Neural cell (in vitro differentiated cells): ENCODE measurements at regions not wholly inside any gene's neighbourhood (a gene's known extent, or its start where the extent isn't known, plus 50 kb on each side); places are given as distances from the start of the nearest gene placed in this dataset.

Experiments
- H2AFZ ChIP-seq: fragments of 200-600, 300-800 bp; sonication (generic), shearing (Covaris generic); 2 replicates; pipeline ENCODE4 v1.6.0; 2014; ENCODE audit warnings: low read depth, mild to moderate bottlenecking, antibody characterized with exemption, low read length, moderate library complexity
- H3F3A ChIP-seq: fragments of 200-600 bp; shearing (Covaris generic); 2 replicates; pipeline ENCODE4 v1.6.1; 2016; ENCODE audit warnings: mild to moderate bottlenecking, moderate library complexity, mixed read lengths, antibody characterized with exemption, low read length; ENCODE audit not compliant: insufficient read depth, poor library complexity, severe bottlenecking
- H3K27ac ChIP-seq: fragments of 200-600, 300-800 bp; sonication (generic), shearing (Covaris generic); 2 replicates; pipeline ENCODE4 v1.5.1; 2014; ENCODE audit warnings: mild to moderate bottlenecking, low read length, moderate library complexity
- H3K27me3 ChIP-seq: fragments of 300-800, 200-600 bp; sonication (generic), shearing (Covaris generic); 2 replicates; pipeline ENCODE4 v1.6.0; 2014; ENCODE audit warnings: mild to moderate bottlenecking, low read depth, low read length, moderate library complexity; ENCODE audit not compliant: insufficient read depth
- H3K36me3 ChIP-seq: fragments of 300-800, 200-600 bp; sonication (generic), shearing (Covaris generic); 2 replicates; pipeline ENCODE4 v1.5.1; 2014; ENCODE audit warnings: mild to moderate bottlenecking, antibody characterized with exemption, low read length, moderate library complexity; ENCODE audit not compliant: insufficient read depth
- H3K4me2 ChIP-seq: fragments of 300-800, 200-600 bp; sonication (generic), shearing (Covaris generic); 2 replicates; pipeline ENCODE4 v1.6.0; 2014; ENCODE audit warnings: mild to moderate bottlenecking, low read length
- H3K4me3 ChIP-seq: fragments of 300-800, 200-600 bp; sonication (generic), shearing (Covaris generic); 2 replicates; pipeline ENCODE4 v1.5.1; 2014; ENCODE audit warnings: mild to moderate bottlenecking, low read length, moderate library complexity
- H3K79me2 ChIP-seq: fragments of 200-600 bp; shearing (Covaris generic); replicated peaks from 2 replicates; pipeline ENCODE4 v1.6.0; 2014; ENCODE audit warnings: mild to moderate bottlenecking, low read length, moderate library complexity; ENCODE audit not compliant: insufficient read depth
- H3K9ac ChIP-seq: fragments of 300-800, 200-600 bp; sonication (generic), shearing (Covaris generic); 2 replicates; pipeline ENCODE4 v1.6.1; 2016; ENCODE audit warnings: mild to moderate bottlenecking, low read length, mixed read lengths
- H3K9me2 ChIP-seq: fragments of 200-600 bp; shearing (Covaris generic); 2 replicates; pipeline ENCODE4 v1.6.1; 2016; ENCODE audit warnings: mild to moderate bottlenecking, low read length, mixed read lengths; ENCODE audit not compliant: insufficient read depth
- H3K9me3 ChIP-seq: fragments of 200-600, 300-800 bp; sonication (generic), shearing (Covaris generic); 2 replicates; pipeline ENCODE4 v1.6.1; 2016; ENCODE audit warnings: mild to moderate bottlenecking, mixed run types, low read length, moderate library complexity, mixed read lengths
- H4K20me1 ChIP-seq: fragments of 200-600 bp; shearing (Covaris generic); 2 replicates; pipeline ENCODE4 v1.6.1; 2016; ENCODE audit warnings: mild to moderate bottlenecking, mixed run types; ENCODE audit not compliant: insufficient read depth
- CTCF ChIP-seq: fragments of 450-650 bp; IDR thresholded peaks from 2 replicates; pipeline ENCODE4 v1.5.1; 2014; ENCODE audit warnings: antibody characterized with exemption, mild to moderate bottlenecking, moderate library complexity; ENCODE audit not compliant: poor library complexity, severe bottlenecking
- EP300 ChIP-seq: fragments of 450-650 bp; conservative IDR thresholded peaks from 2 replicates; pipeline ENCODE4 v1.6.1; 2014; ENCODE audit warnings: antibody characterized with exemption, mild to moderate bottlenecking, moderate library complexity; ENCODE audit not compliant: poor library complexity, severe bottlenecking
- EZH2 ChIP-seq: fragments of 200-600, 300-800 bp; shearing (Covaris generic), sonication (generic); IDR thresholded peaks from 2 replicates; pipeline ENCODE4 v1.6.1; 2014; ENCODE audit warnings: antibody characterized with exemption, low read length, borderline replicate concordance, mild to moderate bottlenecking; ENCODE audit not compliant: insufficient read depth, poor library complexity, severe bottlenecking
- MXI1 ChIP-seq: fragments of 450-650 bp; conservative IDR thresholded peaks from 2 replicates; pipeline ENCODE4 v1.6.1; 2014; ENCODE audit warnings: antibody characterized with exemption, mild to moderate bottlenecking; ENCODE audit not compliant: poor library complexity, severe bottlenecking
- POLR2AphosphoS5 ChIP-seq: IDR thresholded peaks from 2 replicates; pipeline ENCODE4 v1.6.1; 2012
- RAD21 ChIP-seq: fragments of 450-650 bp; conservative IDR thresholded peaks from 2 replicates; pipeline ENCODE4 v1.6.1; 2014; ENCODE audit warnings: antibody characterized with exemption, mild to moderate bottlenecking, moderate library complexity
- REST ChIP-seq: IDR thresholded peaks from 2 replicates; pipeline ENCODE4 v1.6.1; 2012; ENCODE audit warnings: borderline replicate concordance
- SMC3 ChIP-seq: fragments of 450-650 bp; conservative IDR thresholded peaks from 2 replicates; pipeline ENCODE4 v1.6.1; 2014; ENCODE audit warnings: antibody characterized with exemption, mild to moderate bottlenecking, moderate library complexity; ENCODE audit not compliant: poor library complexity
- TAF1 ChIP-seq: IDR thresholded peaks from 2 replicates; pipeline ENCODE4 v1.6.1; 2012; ENCODE audit warnings: low read depth

GRCh38 chr13:26834646-26835045 lies 74.1 kb upstream of the GPR12 start:
- no peak overlapping the region for H3K4me3 ChIP-seq
- H3K27ac ChIP-seq, result no peak overlapping the region
- no peak overlapping the region for H2AFZ ChIP-seq
- H3K36me3 ChIP-seq, result no peaks in the 10 kb centered on the region
- no peak for TF ChIP-seq MXI1
- H4K20me1 ChIP-seq, result no peaks in the 10 kb centered on the region
- H3K9me2 ChIP-seq, result no peaks in the 10 kb centered on the region
- H3K27me3 ChIP-seq, result no peaks in the 10 kb centered on the region
- H3K4me2 ChIP-seq, result no peak overlapping the region
- H3K9me3 ChIP-seq, result no peaks in the 10 kb centered on the region
- H3K79me2 ChIP-seq, result no peaks in the 10 kb centered on the region
- no peak overlapping the region for H3K9ac ChIP-seq
- H3F3A ChIP-seq, result no peaks in the 10 kb centered on the region

GRCh38 chr13:26831336-26831908 lies 70.8 kb upstream of the GPR12 start:
- no peak overlapping the region for H3K27ac ChIP-seq
- H3K79me2 ChIP-seq, result no peaks in the 10 kb centered on the region
- no peaks in the 10 kb centered on the region for H3K9me3 ChIP-seq
- H2AFZ ChIP-seq, result no peak overlapping the region
- H3K36me3 ChIP-seq, result no peaks in the 10 kb centered on the region
- no peaks in the 10 kb centered on the region for H3K9me2 ChIP-seq
- no peaks in the 10 kb centered on the region for H3K27me3 ChIP-seq
- H3K4me2 ChIP-seq, result no peak overlapping the region
- H3K9ac ChIP-seq, result no peak overlapping the region
- H4K20me1 ChIP-seq, result no peaks in the 10 kb centered on the region
- H3F3A ChIP-seq, result no peaks in the 10 kb centered on the region
- TF ChIP-seq REST (no peak), POLR2AphosphoS5 (no peak), EP300 (no peak), TAF1 (no peak), RAD21 (no peak), MXI1 (no peak), SMC3 (no peak), EZH2 (no peak), CTCF (no peak)
- no peak overlapping the region for H3K4me3 ChIP-seq

- no peaks in the 10 kb centered on the region for H3K9me3 ChIP-seq
- no peak overlapping the region for H3K4me3 ChIP-seq
- no peaks in the 10 kb centered on the region for H3K79me2 ChIP-seq
- H3F3A ChIP-seq, result no peaks in the 10 kb centered on the region
- TF ChIP-seq POLR2AphosphoS5 (no peak), RAD21 (no peak), SMC3 (no peak), TAF1 (no peak), MXI1 (no peak), EP300 (no peak), REST (no peak), EZH2 (no peak), CTCF (no peak)
- no peaks in the 10 kb centered on the region for H3K36me3 ChIP-seq
- no peak overlapping the region for H3K27ac ChIP-seq
- no peak overlapping the region for H3K9ac ChIP-seq
- H3K9me2 ChIP-seq, result no peaks in the 10 kb centered on the region
- H4K20me1 ChIP-seq, result no peaks in the 10 kb centered on the region
- no peaks in the 10 kb centered on the region for H3K27me3 ChIP-seq
- no peak overlapping the region for H3K4me2 ChIP-seq
- no peak overlapping the region for H2AFZ ChIP-seq
Observed at GRCh38 chr13:26829716-26830115, 69.1 kb upstream of the GPR12 start.
